Astrocyte (in vitro differentiated cells and primary cell): ENCODE measurements at regions not wholly inside any gene's neighbourhood (a gene's known extent, or its start where the extent isn't known, plus 50 kb on each side); places are given as distances from the start of the nearest gene placed in this dataset.

Experiments
- EZH2 ChIP-seq: IDR thresholded peaks from 2 replicates; pipeline ENCODE4 v1.6.1; 2012; ENCODE audit warnings: mild to moderate bottlenecking, low read length, inconsistent platforms; ENCODE audit not compliant: insufficient read depth
- TF ChIP-seq, protein P1 (sequence below): IDR thresholded peaks from 2 replicates; pipeline ENCODE4 v1.5.1; 2011; ENCODE audit warnings: low read depth, mild to moderate bottlenecking, inconsistent platforms, low read length, moderate library complexity; ENCODE audit not compliant: insufficient read depth

DNA sequence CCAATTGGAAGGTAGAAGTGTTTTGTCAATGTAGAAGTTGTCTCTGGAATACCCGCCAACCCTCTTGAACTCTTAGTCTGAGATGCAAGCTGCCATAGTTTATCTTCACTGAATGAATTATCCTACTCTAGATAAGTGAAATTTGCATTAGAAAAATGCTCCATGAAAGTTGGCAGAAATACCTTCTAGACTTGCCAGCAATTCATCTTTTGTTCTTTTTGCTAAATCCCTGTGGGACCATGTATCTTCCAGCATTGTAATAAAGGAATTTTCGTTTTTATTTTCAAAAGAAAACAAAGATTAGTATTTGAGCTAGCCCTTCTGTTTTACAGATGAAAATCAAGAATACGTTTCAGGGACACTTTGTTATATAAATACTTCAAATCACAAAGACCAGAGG, 244.2 kb downstream of the CBLN4 start:
- TF ChIP-seq, protein P1, sequence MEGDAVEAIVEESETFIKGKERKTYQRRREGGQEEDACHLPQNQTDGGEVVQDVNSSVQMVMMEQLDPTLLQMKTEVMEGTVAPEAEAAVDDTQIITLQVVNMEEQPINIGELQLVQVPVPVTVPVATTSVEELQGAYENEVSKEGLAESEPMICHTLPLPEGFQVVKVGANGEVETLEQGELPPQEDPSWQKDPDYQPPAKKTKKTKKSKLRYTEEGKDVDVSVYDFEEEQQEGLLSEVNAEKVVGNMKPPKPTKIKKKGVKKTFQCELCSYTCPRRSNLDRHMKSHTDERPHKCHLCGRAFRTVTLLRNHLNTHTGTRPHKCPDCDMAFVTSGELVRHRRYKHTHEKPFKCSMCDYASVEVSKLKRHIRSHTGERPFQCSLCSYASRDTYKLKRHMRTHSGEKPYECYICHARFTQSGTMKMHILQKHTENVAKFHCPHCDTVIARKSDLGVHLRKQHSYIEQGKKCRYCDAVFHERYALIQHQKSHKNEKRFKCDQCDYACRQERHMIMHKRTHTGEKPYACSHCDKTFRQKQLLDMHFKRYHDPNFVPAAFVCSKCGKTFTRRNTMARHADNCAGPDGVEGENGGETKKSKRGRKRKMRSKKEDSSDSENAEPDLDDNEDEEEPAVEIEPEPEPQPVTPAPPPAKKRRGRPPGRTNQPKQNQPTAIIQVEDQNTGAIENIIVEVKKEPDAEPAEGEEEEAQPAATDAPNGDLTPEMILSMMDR = no peak
- no peak for TF ChIP-seq EZH2
